HEK293T (cell line): ENCODE measurements at regions not wholly inside any gene's neighbourhood (a gene's known extent, or its start where the extent isn't known, plus 50 kb on each side); places are given as distances from the start of the nearest gene placed in this dataset.

Experiments used
- CTCF ChIA-PET: fragments of 350-600 bp; formaldehyde crosslinking; extraction: SDS; loops from one replicate; lab custom pipeline; 2021; ENCODE audit warnings: antibody characterized with exemption, inconsistent platforms; lab: Yijun Ruan, JAX
- POLR2A ChIA-PET: fragments of 350-600 bp; formaldehyde crosslinking; extraction: SDS; loops from one replicate; lab custom pipeline; 2020; ENCODE audit warnings: antibody characterized with exemption, inconsistent platforms; lab: Yijun Ruan, JAX
- DNase-seq: peaks from one replicate; pipeline ENCODE4 v3.0.0; 2012; ENCODE audit warnings: mixed read lengths; ENCODE audit errors: extremely low spot score
- ARNT ChIP-seq: fragments of 450-650 bp; IDR thresholded peaks from 2 replicates; pipeline ENCODE4 v1.6.1; 2017; ENCODE audit warnings: mild to moderate bottlenecking
- BHLHE40 ChIP-seq: fragments of 450-650 bp; IDR thresholded peaks from 2 replicates; pipeline ENCODE4 v1.6.1; 2016; ENCODE audit warnings: mild to moderate bottlenecking, moderate library complexity, borderline replicate concordance
- CTBP1 ChIP-seq: fragments of 450-650 bp; IDR thresholded peaks from 2 replicates; pipeline ENCODE4 v1.6.1; 2016; ENCODE audit warnings: borderline replicate concordance
- ELF4 ChIP-seq: fragments of 450-650 bp; IDR thresholded peaks from 2 replicates; pipeline ENCODE4 v1.6.1; 2017; ENCODE audit warnings: antibody characterized with exemption
- FOXA1 ChIP-seq: fragments of 450-650 bp; IDR thresholded peaks from 2 replicates; pipeline ENCODE4 v1.6.1; 2016; ENCODE audit warnings: mild to moderate bottlenecking
- FOXK2 ChIP-seq: fragments of 450-650 bp; IDR thresholded peaks from 2 replicates; pipeline ENCODE4 v1.6.1; 2016; ENCODE audit warnings: mild to moderate bottlenecking
- FOXM1 ChIP-seq: fragments of 450-650 bp; IDR thresholded peaks from 2 replicates; pipeline ENCODE4 v1.6.1; 2017; ENCODE audit warnings: mild to moderate bottlenecking, borderline replicate concordance
- HDGF ChIP-seq: fragments of 450-650 bp; IDR thresholded peaks from 2 replicates; pipeline ENCODE4 v1.6.1; 2017; ENCODE audit warnings: antibody characterized with exemption, borderline replicate concordance
- L3MBTL2 ChIP-seq: fragments of 450-650 bp; conservative IDR thresholded peaks from 2 replicates; pipeline ENCODE4 v1.6.1; 2016; ENCODE audit warnings: mild to moderate bottlenecking
- LEF1 ChIP-seq: fragments of 450-650 bp; IDR thresholded peaks from 2 replicates; pipeline ENCODE4 v1.6.1; 2017; ENCODE audit warnings: mild to moderate bottlenecking, borderline replicate concordance
- NFRKB ChIP-seq: fragments of 450-650 bp; IDR thresholded peaks from 2 replicates; pipeline ENCODE4 v1.6.1; 2016; ENCODE audit warnings: mild to moderate bottlenecking, moderate library complexity
- PKNOX1 ChIP-seq: fragments of 450-650 bp; IDR thresholded peaks from 2 replicates; pipeline ENCODE4 v1.6.1; 2016
- SP1 ChIP-seq: fragments of 450-650 bp; IDR thresholded peaks from 2 replicates; pipeline ENCODE4 v1.6.1; 2017
- SUZ12 ChIP-seq: fragments of 450-650 bp; IDR thresholded peaks from 2 replicates; pipeline ENCODE4 v1.6.1; 2016; ENCODE audit warnings: mild to moderate bottlenecking
- TARDBP ChIP-seq: fragments of 450-650 bp; IDR thresholded peaks from 2 replicates; pipeline ENCODE4 v1.6.1; 2016
- ZNF384 ChIP-seq: fragments of 450-650 bp; IDR thresholded peaks from 2 replicates; pipeline ENCODE4 v1.6.1; 2016

GRCh38 chr18:73414598-73414997, 546.8 kb upstream of the NETO1 start:
- ChIA-PET CTCF (no interaction called here), POLR2A (no interaction called here)
- TF ChIP-seq NFRKB = no peak
- no peak for TF ChIP-seq FOXA1
- no peak for TF ChIP-seq SP1
- TF ChIP-seq PKNOX1 = no peak
- no peak for TF ChIP-seq ELF4
- TF ChIP-seq BHLHE40 = no peak
- no peak for TF ChIP-seq CTBP1
- no peak for TF ChIP-seq ZNF384
- TF ChIP-seq L3MBTL2 = no peak
- TF ChIP-seq FOXK2 = no peak
- TF ChIP-seq TARDBP = no peak
- DNase-seq = no peak

GRCh38 chr18:73414069-73414468, 546.3 kb upstream of the NETO1 start:
- TF ChIP-seq ARNT (no peak), CTBP1 (no peak), NFRKB (no peak), BHLHE40 (no peak)
- no peak for DNase-seq
- POLR2A ChIA-PET = no interaction called here
- CTCF ChIA-PET = no interaction called here

DNA sequence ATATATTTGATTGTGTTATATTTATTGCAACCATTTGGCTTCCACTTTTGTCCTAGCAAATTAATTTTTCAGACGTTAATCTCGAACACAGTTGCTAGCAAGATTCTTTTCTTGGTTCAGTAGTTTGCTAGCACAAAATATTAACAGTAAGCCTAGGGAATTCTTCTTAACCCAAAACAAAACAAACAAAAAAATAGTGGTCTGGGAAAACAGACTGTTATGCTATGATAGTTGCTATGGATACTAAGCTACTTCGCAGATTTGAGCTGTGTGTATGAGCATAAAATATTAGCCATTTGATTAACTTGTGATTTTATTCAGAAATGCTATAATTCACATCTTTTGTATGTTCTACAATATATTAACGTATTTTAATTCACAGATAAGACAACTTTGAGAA, 541.5 kb upstream of the NETO1 start:
- CTCF ChIA-PET = no interaction called here
- no peak for DNase-seq
- TF ChIP-seq SUZ12 = no peak
- no peak for TF ChIP-seq PKNOX1
- no peak for TF ChIP-seq TARDBP
- no peak for TF ChIP-seq ZNF384
- TF ChIP-seq CTBP1 = no peak
- no peak for TF ChIP-seq SP1
- TF ChIP-seq NFRKB = no peak
- no peak for TF ChIP-seq BHLHE40
- TF ChIP-seq ARNT = no peak
- TF ChIP-seq L3MBTL2 = no peak
- no peak for TF ChIP-seq HDGF
- POLR2A ChIA-PET = no interaction called here

DNA sequence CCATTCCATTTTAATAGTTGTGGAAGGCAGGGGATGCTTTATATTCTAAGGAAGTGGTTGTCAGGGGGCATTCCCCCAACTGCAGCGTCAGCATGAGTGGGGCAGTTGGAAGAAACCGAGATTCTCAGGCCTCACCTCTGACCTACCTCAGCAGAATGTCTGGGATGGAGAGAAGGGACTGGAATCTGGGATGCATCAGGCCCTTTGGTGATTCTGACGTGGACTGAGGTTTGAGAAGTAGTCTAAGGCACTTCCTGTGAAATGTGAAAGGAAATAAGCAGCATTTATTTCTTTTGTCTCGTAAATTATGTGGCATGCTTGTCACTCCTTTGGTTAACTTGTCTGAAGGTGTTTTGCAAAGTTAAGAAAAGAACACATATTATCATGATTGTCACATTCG, 540.7 kb upstream of the NETO1 start:
- ChIA-PET POLR2A (no interaction called here), CTCF (no interaction called here)
- no peak for DNase-seq
- TF ChIP-seq NFRKB = no peak
- no peak for TF ChIP-seq FOXM1
- TF ChIP-seq CTBP1 = no peak
- TF ChIP-seq LEF1 = no peak
- TF ChIP-seq L3MBTL2 = no peak
- TF ChIP-seq FOXA1 = no peak
- TF ChIP-seq ARNT = no peak
- no peak for TF ChIP-seq SUZ12
- no peak for TF ChIP-seq ELF4
- TF ChIP-seq ZNF384 = no peak
- no peak for TF ChIP-seq TARDBP
- TF ChIP-seq SP1 = no peak
- no peak for TF ChIP-seq FOXK2

GRCh38 chr18:73407506-73407905, 539.7 kb upstream of the NETO1 start:
- POLR2A ChIA-PET = no interaction called here
- CTCF ChIA-PET = no interaction called here
- TF ChIP-seq SP1 = no peak
- TF ChIP-seq TARDBP = no peak
- TF ChIP-seq ARNT = no peak
- no peak for TF ChIP-seq ELF4
- no peak for TF ChIP-seq ZNF384
- TF ChIP-seq NFRKB = no peak
- no peak for TF ChIP-seq FOXM1
- TF ChIP-seq FOXA1 = no peak
- no peak for TF ChIP-seq FOXK2
- TF ChIP-seq BHLHE40 = no peak
- no peak for TF ChIP-seq LEF1
- no peak for DNase-seq

GRCh38 chr18:73384246-73384645, 516.5 kb upstream of the NETO1 start:
- DNase-seq = no peak
- TF ChIP-seq L3MBTL2 = no peak
- no peak for TF ChIP-seq BHLHE40
- TF ChIP-seq SUZ12 = no peak
- no peak for TF ChIP-seq FOXM1
- no peak for TF ChIP-seq FOXA1
- TF ChIP-seq ARNT = no peak
- TF ChIP-seq FOXK2 = no peak
- TF ChIP-seq PKNOX1 = no peak
- TF ChIP-seq ZNF384 = no peak
- TF ChIP-seq ELF4 = no peak
- no peak for TF ChIP-seq HDGF
- TF ChIP-seq LEF1 = no peak
- TF ChIP-seq SP1 = no peak
- TF ChIP-seq NFRKB = no peak
- no peak for TF ChIP-seq TARDBP
- no peak for TF ChIP-seq CTBP1
- ChIA-PET POLR2A (no interaction called here), CTCF (no interaction called here)

DNA sequence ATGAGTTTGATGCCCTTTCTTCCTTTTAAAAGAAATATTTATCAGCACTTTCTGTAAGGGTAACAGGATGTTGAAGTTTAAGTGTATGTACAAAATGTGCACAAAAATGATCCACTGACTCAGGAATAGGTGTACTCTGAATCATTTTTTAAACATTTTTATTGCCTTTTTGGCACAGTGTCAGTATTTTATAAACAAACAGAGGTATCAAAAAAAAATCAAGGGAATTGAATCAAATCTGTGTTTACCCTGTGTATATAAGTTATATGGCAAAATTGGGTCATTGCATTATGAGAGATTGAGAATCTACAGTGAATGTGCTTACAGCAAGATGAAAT, 513.9 kb upstream of the NETO1 start:
- CTCF ChIA-PET = no interaction called here
- TF ChIP-seq LEF1 (no peak), FOXA1 (no peak), TARDBP (no peak), ELF4 (no peak), HDGF (no peak), ARNT (no peak), SP1 (no peak)
- DNase-seq = no peak
- POLR2A ChIA-PET = no interaction called here
